ENCODE measurements at regions not wholly inside any gene's neighbourhood (a gene's known extent, or its start where the extent isn't known, plus 50 kb on each side); places are given as distances from the start of the nearest gene placed in this dataset.

DNA sequence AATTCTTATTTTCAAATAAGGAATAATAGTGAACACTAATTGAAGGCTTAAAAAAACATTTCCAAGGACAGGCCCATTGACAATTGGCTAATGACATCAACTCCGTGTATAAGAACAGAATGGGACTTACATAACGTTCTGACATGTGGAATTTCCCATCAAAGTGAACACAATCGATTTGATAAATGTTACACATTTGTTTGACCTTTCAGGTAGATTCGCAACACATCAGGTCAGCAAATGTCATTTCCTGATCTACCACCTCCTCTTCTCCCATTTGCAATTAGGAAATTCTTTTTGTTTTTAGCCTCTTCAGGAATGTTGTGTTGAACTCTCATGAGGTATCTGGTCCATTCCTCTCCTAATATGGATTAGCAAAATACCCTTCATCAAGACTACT, 292.9 kb upstream of the SLC14A2 start:
- Histone ChIP-seq H4K20me1 (ENCODE audit: insufficient read depth, low read length) (no peaks in the 10 kb centered on the region), H3K27ac (ENCODE audit: low read depth, low read length, poor library complexity, severe bottlenecking) (no peak overlapping the region), H3K4me3 (ENCODE audit: low read depth, low read length, poor library complexity, severe bottlenecking) (no peak overlapping the region), H3K79me2 (ENCODE audit: insufficient read depth, low read depth, low read length) (no peaks in the 10 kb centered on the region), H3K4me1 (ENCODE audit: insufficient read depth, low read length, poor library complexity, severe bottlenecking) (no peaks in the 10 kb centered on the region), H3K4me2 (ENCODE audit: low read length) (no peak overlapping the region), H2AFZ (ENCODE audit: low read length) (no peak overlapping the region), H3K36me3 (ENCODE audit: insufficient read depth, low read length) (no peaks in the 10 kb centered on the region), H3K9me2 (ENCODE audit: insufficient read depth, low read length) (no peaks in the 10 kb centered on the region), H3K9me3 (ENCODE audit: low read length) (no peaks in the 10 kb centered on the region)
- CTCF ChIA-PET (ENCODE audit: unreplicated experiment): no interaction called here
- no TSS peak for BruUV-seq (replicated peaks)
- POLR2A ChIA-PET: no interaction called here
- no peak for DNase-seq (ENCODE audit: low spot score)
- no peak for TF ChIP-seq EZH2phosphoT487 (IDR thresholded peaks at IDR 0.05; ENCODE audit: borderline replicate concordance, low read depth, low read length)
- TF ChIP-seq, protein P1, sequence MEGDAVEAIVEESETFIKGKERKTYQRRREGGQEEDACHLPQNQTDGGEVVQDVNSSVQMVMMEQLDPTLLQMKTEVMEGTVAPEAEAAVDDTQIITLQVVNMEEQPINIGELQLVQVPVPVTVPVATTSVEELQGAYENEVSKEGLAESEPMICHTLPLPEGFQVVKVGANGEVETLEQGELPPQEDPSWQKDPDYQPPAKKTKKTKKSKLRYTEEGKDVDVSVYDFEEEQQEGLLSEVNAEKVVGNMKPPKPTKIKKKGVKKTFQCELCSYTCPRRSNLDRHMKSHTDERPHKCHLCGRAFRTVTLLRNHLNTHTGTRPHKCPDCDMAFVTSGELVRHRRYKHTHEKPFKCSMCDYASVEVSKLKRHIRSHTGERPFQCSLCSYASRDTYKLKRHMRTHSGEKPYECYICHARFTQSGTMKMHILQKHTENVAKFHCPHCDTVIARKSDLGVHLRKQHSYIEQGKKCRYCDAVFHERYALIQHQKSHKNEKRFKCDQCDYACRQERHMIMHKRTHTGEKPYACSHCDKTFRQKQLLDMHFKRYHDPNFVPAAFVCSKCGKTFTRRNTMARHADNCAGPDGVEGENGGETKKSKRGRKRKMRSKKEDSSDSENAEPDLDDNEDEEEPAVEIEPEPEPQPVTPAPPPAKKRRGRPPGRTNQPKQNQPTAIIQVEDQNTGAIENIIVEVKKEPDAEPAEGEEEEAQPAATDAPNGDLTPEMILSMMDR (conservative IDR thresholded peaks at IDR 0.05; ENCODE audit: low read length): no peak
- intact Hi-C loops (cut with micrococcal nuclease; ENCODE audit: unreplicated experiment): no loop called here

DNA sequence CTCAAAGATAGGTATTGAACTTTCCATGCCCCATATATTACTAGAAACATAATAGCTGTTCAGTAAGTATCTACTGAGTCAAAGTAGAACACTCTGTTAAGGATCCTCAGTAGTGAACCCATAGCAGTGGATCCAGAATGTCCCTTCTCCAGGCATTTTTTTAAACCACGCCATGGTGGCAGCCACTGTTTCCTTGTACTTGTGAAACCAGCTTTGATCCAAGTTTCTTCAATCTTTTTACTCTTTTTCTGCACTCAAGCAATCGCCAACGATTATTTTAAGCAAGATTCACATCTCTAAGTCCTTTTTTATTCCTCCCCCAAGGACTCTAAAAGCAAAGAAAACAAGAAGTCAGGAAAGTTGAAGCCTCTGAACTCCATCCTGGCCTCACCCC, 291.2 kb upstream of the SLC14A2 start:
- no TSS peak for BruUV-seq (replicated peaks)
- H3K79me2 ChIP-seq (ENCODE audit: insufficient read depth, low read depth, low read length): no peaks in the 10 kb centered on the region
- H2AFZ ChIP-seq (ENCODE audit: low read length): no peak overlapping the region
- H3K4me2 ChIP-seq (ENCODE audit: low read length): no peak overlapping the region
- CTCF ChIA-PET (ENCODE audit: unreplicated experiment): no interaction called here
- H3K27ac ChIP-seq (ENCODE audit: low read depth, low read length, poor library complexity, severe bottlenecking): no peak overlapping the region
- no peaks in the 10 kb centered on the region for H3K9me2 ChIP-seq (ENCODE audit: insufficient read depth, low read length)
- H3K4me3 ChIP-seq (ENCODE audit: low read depth, low read length, poor library complexity, severe bottlenecking): no peak overlapping the region
- H3K36me3 ChIP-seq (ENCODE audit: insufficient read depth, low read length): no peaks in the 10 kb centered on the region
- H3K4me1 ChIP-seq (ENCODE audit: insufficient read depth, low read length, poor library complexity, severe bottlenecking): no peaks in the 10 kb centered on the region
- TF ChIP-seq, protein P1 (conservative IDR thresholded peaks at IDR 0.05; ENCODE audit: low read length): no peak
- TF ChIP-seq EZH2phosphoT487 (IDR thresholded peaks at IDR 0.05; ENCODE audit: borderline replicate concordance, low read depth, low read length): no peak
- no peaks in the 10 kb centered on the region for H4K20me1 ChIP-seq (ENCODE audit: insufficient read depth, low read length)
- no peaks in the 10 kb centered on the region for H3K9me3 ChIP-seq (ENCODE audit: low read length)
- intact Hi-C loops (cut with micrococcal nuclease; ENCODE audit: unreplicated experiment): no loop called here
- POLR2A ChIA-PET: no interaction called here
- DNase-seq (ENCODE audit: low spot score): no peak

DNA sequence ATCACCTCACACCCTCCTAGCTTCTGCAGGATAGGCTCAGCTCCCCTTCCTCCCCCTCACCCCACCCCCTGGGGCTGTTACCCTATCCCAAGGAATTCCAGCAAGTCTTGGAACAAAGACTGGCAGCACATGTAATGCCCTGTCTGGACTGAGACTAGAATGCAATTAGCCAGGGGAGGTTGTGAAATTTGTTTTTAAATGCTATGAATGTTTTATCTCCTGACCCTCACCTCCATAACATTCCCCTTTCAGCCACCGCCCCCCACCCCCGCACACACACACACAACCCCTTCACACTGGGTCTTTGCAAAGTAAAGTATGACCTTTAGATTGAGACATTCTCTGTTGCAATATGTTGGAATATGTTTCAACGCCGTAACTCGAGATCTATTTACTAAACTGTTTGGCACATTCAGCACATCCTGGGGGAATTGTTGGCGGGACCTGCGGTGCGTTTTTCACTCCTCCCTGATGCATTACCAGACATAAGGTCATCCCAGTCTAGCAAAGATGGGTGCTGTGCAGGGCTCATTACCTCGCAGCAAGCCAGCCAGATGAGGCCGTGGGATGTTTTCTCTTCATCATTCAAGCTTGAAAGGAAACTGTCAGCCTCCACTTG, 290.7 kb upstream of the SLC14A2 start:
- Histone ChIP-seq H4K20me1 (ENCODE audit: insufficient read depth, low read length) (no peaks in the 10 kb centered on the region), H3K4me3 (ENCODE audit: low read depth, low read length, poor library complexity, severe bottlenecking) (no peak overlapping the region), H3K79me2 (ENCODE audit: insufficient read depth, low read depth, low read length) (no peaks in the 10 kb centered on the region), H3K4me2 (ENCODE audit: low read length) (no peak overlapping the region), H3K4me1 (ENCODE audit: insufficient read depth, low read length, poor library complexity, severe bottlenecking) (no peaks in the 10 kb centered on the region), H3K9me3 (ENCODE audit: low read length) (no peaks in the 10 kb centered on the region), H2AFZ (ENCODE audit: low read length) (no peak overlapping the region), H3K9me2 (ENCODE audit: insufficient read depth, low read length) (no peaks in the 10 kb centered on the region), H3K27ac (ENCODE audit: low read depth, low read length, poor library complexity, severe bottlenecking) (no peak overlapping the region), H3K36me3 (ENCODE audit: insufficient read depth, low read length) (no peaks in the 10 kb centered on the region)
- ChIA-PET CTCF (ENCODE audit: unreplicated experiment) (no interaction called here), POLR2A (no interaction called here)
- DNase-seq (ENCODE audit: low spot score): no peak
- no TSS peak for BruUV-seq (replicated peaks)
- no peak for TF ChIP-seq EZH2phosphoT487 (IDR thresholded peaks at IDR 0.05; ENCODE audit: borderline replicate concordance, low read depth, low read length)
- TF ChIP-seq, protein P1 (conservative IDR thresholded peaks at IDR 0.05; ENCODE audit: low read length): no peak
- intact Hi-C loops (cut with micrococcal nuclease; ENCODE audit: unreplicated experiment): no loop called here
